Endothelial cell of umbilical vein (primary cell): ENCODE measurements at regions not wholly inside any gene's neighbourhood (a gene's known extent, or its start where the extent isn't known, plus 50 kb on each side); places are given as distances from the start of the nearest gene placed in this dataset.

ENCODE experiments used
- BruUV-seq: library from RNA; stranded (reverse); fragments of 400-500 nt; replicated peaks from 2 replicates; lab custom pipeline; 2021; lab: Mats Ljungman, UMichigan
- CTCF ChIA-PET: fragments of 300-600, 350-600 bp; sonication (Branson Sonifier 250); formaldehyde crosslinking; loops from one replicate; lab custom pipeline; 2021; ENCODE audit warnings: antibody characterized with exemption, inconsistent platforms; lab: Charles Lee
- POLR2A ChIA-PET: fragments of 300-600, 350-600 bp; sonication (Branson Sonifier 250); formaldehyde crosslinking; loops from one replicate; lab custom pipeline; 2021; ENCODE audit warnings: antibody characterized with exemption, inconsistent platforms; lab: Charles Lee
- DNase-seq: peaks from one replicate; pipeline ENCODE4 v3.0.0-alpha.2; 2011; ENCODE audit warnings: low read depth, low spot score
- FAIRE-seq: peaks from 2 replicates; lab custom pipeline; 2011; peaks lifted over from hg19 to GRCh38; lab: Jason Lieb, UNC
- H2AFZ ChIP-seq: 2 replicates; pipeline ENCODE4 v1.6.0; 2012; ENCODE audit warnings: low read depth, low read length, control low read depth, inconsistent platforms
- H3K27ac ChIP-seq: 2 replicates; pipeline ENCODE4 v1.5.1; 2011; ENCODE audit warnings: low read depth, mild to moderate bottlenecking, control low read depth, low read length, moderate library complexity; ENCODE audit not compliant: insufficient read depth
- H3K27me3 ChIP-seq, 2 experiments: 2 replicates each; pipeline versions ENCODE4 v1.6.0 to v1.6.1; 2011; ENCODE audit warnings: low read length in 2 of 2, mixed read lengths in 1 of 2; ENCODE audit not compliant: control insufficient read depth in 2 of 2, insufficient read depth in 2 of 2
- H3K36me3 ChIP-seq, 2 experiments: 2 replicates in 1 of 2; 3 replicates in 1 of 2; pipeline ENCODE4 v1.5.1; 2011; ENCODE audit warnings: low read length in 2 of 2, mild to moderate bottlenecking in 1 of 2, moderate library complexity in 1 of 2; ENCODE audit not compliant: control insufficient read depth in 2 of 2, insufficient read depth in 2 of 2; ENCODE audit errors: extremely low read depth in 1 of 2
- H3K4me1 ChIP-seq: 3 replicates; pipeline ENCODE4 v1.5.1; 2011; ENCODE audit warnings: mild to moderate bottlenecking, low read length; ENCODE audit not compliant: control insufficient read depth, insufficient read depth; ENCODE audit errors: extremely low read depth
- H3K4me2 ChIP-seq: 2 replicates; pipeline ENCODE4 v1.6.1; 2011; ENCODE audit warnings: low read length, control low read depth, mixed read lengths; ENCODE audit not compliant: insufficient read depth
- H3K4me3 ChIP-seq, 3 experiments: fragments of 200-600 bp in 1 of 3; sonication (generic), shearing (Covaris generic) in 1 of 3; replicated peaks in 1 of 3; 2 replicates each; pipeline ENCODE4 v1.5.1; 2011 to 2016; ENCODE audit warnings: control low read depth in 3 of 3, low read length in 3 of 3, mild to moderate bottlenecking in 2 of 3, inconsistent platforms in 1 of 3, low read depth in 1 of 3, moderate library complexity in 1 of 3; ENCODE audit not compliant: insufficient read depth in 1 of 3
- H3K79me2 ChIP-seq: 2 replicates; pipeline ENCODE4 v1.6.0; 2012; ENCODE audit warnings: low read length, inconsistent platforms; ENCODE audit not compliant: control insufficient read depth, insufficient read depth
- H3K9ac ChIP-seq: replicated peaks from 2 replicates; pipeline ENCODE3; 2011; ENCODE audit warnings: low read length, control low read depth; ENCODE audit not compliant: insufficient read depth; ENCODE audit errors: extremely low read depth
- H3K9me1 ChIP-seq: replicated peaks from 3 replicates; pipeline ENCODE4 v1.6.0; 2011; ENCODE audit warnings: mild to moderate bottlenecking, low read length; ENCODE audit not compliant: control insufficient read depth, insufficient read depth; ENCODE audit errors: extremely low read depth
- H3K9me3 ChIP-seq: replicated peaks from 2 replicates; pipeline ENCODE4 v1.5.1; 2012; ENCODE audit warnings: low read length, inconsistent platforms; ENCODE audit not compliant: control insufficient read depth, insufficient read depth
- H4K20me1 ChIP-seq: replicated peaks from 2 replicates; pipeline ENCODE3; 2011; ENCODE audit warnings: mild to moderate bottlenecking, low read length; ENCODE audit not compliant: control insufficient read depth, insufficient read depth; ENCODE audit errors: extremely low read depth
- EZH2 ChIP-seq: IDR thresholded peaks from 2 replicates; pipeline ENCODE4 v1.6.1; 2012; ENCODE audit warnings: borderline replicate concordance, low read depth, mild to moderate bottlenecking, moderate library complexity, low read length, inconsistent platforms; ENCODE audit not compliant: severe bottlenecking
- FOS ChIP-seq: IDR thresholded peaks from 2 replicates; pipeline ENCODE4 v1.6.1; 2011; ENCODE audit warnings: mild to moderate bottlenecking, low read length, moderate library complexity, borderline replicate concordance; ENCODE audit not compliant: insufficient read depth
- GATA2 ChIP-seq: IDR thresholded peaks from 2 replicates; pipeline ENCODE4 v1.7.0; 2011; ENCODE audit warnings: low read depth, mild to moderate bottlenecking, moderate library complexity, mixed read lengths, low read length; ENCODE audit not compliant: insufficient read length, insufficient read depth
- JUN ChIP-seq: IDR thresholded peaks from 2 replicates; pipeline ENCODE4 v1.6.1; 2011; ENCODE audit warnings: borderline replicate concordance, low read depth; ENCODE audit not compliant: insufficient read length, insufficient read depth
- MYC ChIP-seq: IDR thresholded peaks from one replicate; pipeline ENCODE4 v1.6.1; 2011; ENCODE audit warnings: mild to moderate bottlenecking, low read depth, low read length
- POLR2A ChIP-seq: IDR thresholded peaks from 2 replicates; pipeline ENCODE4 v1.6.1; 2012; ENCODE audit warnings: low read depth, mild to moderate bottlenecking, control low read depth, low read length
- POLR2AphosphoS5 ChIP-seq: IDR thresholded peaks from 2 replicates; pipeline ENCODE4 v1.6.1; 2012; ENCODE audit warnings: low read depth, mild to moderate bottlenecking, control low read depth, low read length, moderate library complexity; ENCODE audit not compliant: insufficient read depth
- dilution Hi-C: fragments of 300-500 bp; cut with MboI; formaldehyde crosslinking; loops from one replicate; pipeline ENCODE4 v1.15.0; 2019; ENCODE audit warnings: low sequenced_read_pairs; ENCODE audit not compliant: extremely low pct_ligation_motif_present
- intact Hi-C: fragments of 100-400 bp; cut with micrococcal nuclease; formaldehyde crosslinking; loops from one replicate; pipeline ENCODE4 v1.10.0; 2022
- TF ChIP-seq, protein P1 (sequence below), 2 donors: IDR thresholded peaks; 1 replicate in 1 of 2; 2 replicates in 1 of 2; pipeline ENCODE4 v1.5.1; 2011; ENCODE audit warnings: low read length in 2 of 2, mild to moderate bottlenecking in 2 of 2, moderate library complexity in 2 of 2, control low read depth in 1 of 2, inconsistent platforms in 1 of 2, low read depth in 1 of 2; ENCODE audit not compliant: insufficient read depth in 1 of 2; ENCODE audit errors: extremely low read depth in 1 of 2
- TF ChIP-seq, protein P2 (sequence below): IDR thresholded peaks from 2 replicates; pipeline ENCODE4 v1.6.1; 2011; ENCODE audit not compliant: insufficient read depth, insufficient read length

DNA sequence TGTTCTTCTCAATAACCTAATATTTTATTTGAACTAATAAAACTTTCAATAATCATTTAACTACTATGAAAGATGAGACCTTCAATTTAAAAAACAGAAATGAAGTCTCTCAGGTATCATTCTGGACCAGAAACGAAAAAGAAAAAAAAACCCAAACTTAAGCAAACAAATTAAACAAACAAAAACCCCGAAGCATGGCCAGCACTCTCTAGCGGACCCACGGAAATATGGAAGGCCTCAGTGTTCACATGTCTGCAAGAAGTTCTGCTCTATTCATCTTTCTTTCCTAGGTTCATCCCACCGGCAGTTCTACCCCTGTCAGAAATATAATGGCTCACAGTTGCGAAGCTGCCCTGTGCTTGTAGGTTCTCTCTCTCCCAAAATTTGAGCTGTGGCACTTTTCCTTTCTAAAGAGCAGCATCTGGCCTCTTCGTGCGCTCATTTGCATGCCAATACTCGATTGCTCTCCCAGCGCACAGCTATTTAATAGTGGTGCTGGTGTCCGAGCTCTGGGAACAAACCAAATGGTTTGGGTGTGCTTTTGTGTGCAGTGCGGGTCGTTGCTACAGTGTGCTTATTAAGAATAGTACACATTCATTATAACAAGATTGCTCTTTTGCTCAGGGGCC lies 129.0 kb upstream of the ZEB2 start:
- no peak overlapping the region for H3K9ac ChIP-seq
- no peaks in the 10 kb centered on the region for H3K79me2 ChIP-seq
- ChIA-PET CTCF (no interaction called here), POLR2A (no interaction called here)
- H4K20me1 ChIP-seq = no peaks in the 10 kb centered on the region
- dilution Hi-C loops = no loop called here
- H2AFZ ChIP-seq = no peak overlapping the region
- no peak overlapping the region for H3K4me3 ChIP-seq
- BruUV-seq = no TSS peak
- H3K27me3 ChIP-seq = no peaks in the 10 kb centered on the region
- DNase-seq (no peak), FAIRE-seq (no peak)
- H3K9me1 ChIP-seq = no peaks in the 10 kb centered on the region
- H3K36me3 ChIP-seq = no peaks in the 10 kb centered on the region
- intact Hi-C loops = no loop called here
- H3K9me3 ChIP-seq = no peaks in the 10 kb centered on the region
- H3K4me1 ChIP-seq = no peaks in the 10 kb centered on the region
- H3K27ac ChIP-seq = no peak overlapping the region
- TF ChIP-seq, protein P1, sequence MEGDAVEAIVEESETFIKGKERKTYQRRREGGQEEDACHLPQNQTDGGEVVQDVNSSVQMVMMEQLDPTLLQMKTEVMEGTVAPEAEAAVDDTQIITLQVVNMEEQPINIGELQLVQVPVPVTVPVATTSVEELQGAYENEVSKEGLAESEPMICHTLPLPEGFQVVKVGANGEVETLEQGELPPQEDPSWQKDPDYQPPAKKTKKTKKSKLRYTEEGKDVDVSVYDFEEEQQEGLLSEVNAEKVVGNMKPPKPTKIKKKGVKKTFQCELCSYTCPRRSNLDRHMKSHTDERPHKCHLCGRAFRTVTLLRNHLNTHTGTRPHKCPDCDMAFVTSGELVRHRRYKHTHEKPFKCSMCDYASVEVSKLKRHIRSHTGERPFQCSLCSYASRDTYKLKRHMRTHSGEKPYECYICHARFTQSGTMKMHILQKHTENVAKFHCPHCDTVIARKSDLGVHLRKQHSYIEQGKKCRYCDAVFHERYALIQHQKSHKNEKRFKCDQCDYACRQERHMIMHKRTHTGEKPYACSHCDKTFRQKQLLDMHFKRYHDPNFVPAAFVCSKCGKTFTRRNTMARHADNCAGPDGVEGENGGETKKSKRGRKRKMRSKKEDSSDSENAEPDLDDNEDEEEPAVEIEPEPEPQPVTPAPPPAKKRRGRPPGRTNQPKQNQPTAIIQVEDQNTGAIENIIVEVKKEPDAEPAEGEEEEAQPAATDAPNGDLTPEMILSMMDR (IDR thresholded peaks at IDR 0.05; ENCODE audit: extremely low read depth in 1 of 2, insufficient read depth in 1 of 2, low read depth in 1 of 2, low read length in 2 of 2) = no peak
- TF ChIP-seq EZH2 (no peak), FOS (no peak), POLR2AphosphoS5 (no peak), POLR2A (no peak), JUN (no peak), MYC (no peak), GATA2 (no peak)
- TF ChIP-seq, protein P2, sequence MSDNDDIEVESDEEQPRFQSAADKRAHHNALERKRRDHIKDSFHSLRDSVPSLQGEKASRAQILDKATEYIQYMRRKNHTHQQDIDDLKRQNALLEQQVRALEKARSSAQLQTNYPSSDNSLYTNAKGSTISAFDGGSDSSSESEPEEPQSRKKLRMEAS = no peak
- no peak overlapping the region for H3K4me2 ChIP-seq
